Hepatocyte (in vitro differentiated cells): ENCODE measurements at regions not wholly inside any gene's neighbourhood (a gene's known extent, or its start where the extent isn't known, plus 50 kb on each side); places are given as distances from the start of the nearest gene placed in this dataset.
"Not testable (repeated sequence)": the region's sequence is repeated elsewhere in the genome, so short reads cannot be mapped to it uniquely, and the experiment has no call there.

ENCODE experiments used
- DNase-seq: peaks from one replicate; pipeline ENCODE4 v3.0.0-alpha.2; 2016; ENCODE audit warnings: low spot score
- H2AFZ ChIP-seq: fragments of 200-600 bp; sonication (generic); 2 replicates; pipeline ENCODE4 v1.6.0; 2016; ENCODE audit warnings: antibody characterized with exemption, mild to moderate bottlenecking
- H3K27ac ChIP-seq: fragments of 200-600 bp; sonication (generic); 2 replicates; pipeline ENCODE4 v1.5.1; 2016; ENCODE audit warnings: mild to moderate bottlenecking
- H3K27me3 ChIP-seq: fragments of 200-600 bp; sonication (generic); 2 replicates; pipeline ENCODE4 v1.6.1; 2016
- H3K36me3 ChIP-seq: fragments of 200-600 bp; sonication (generic); replicated peaks from 2 replicates; pipeline ENCODE4 v1.5.1; 2016; ENCODE audit warnings: low read depth; ENCODE audit not compliant: insufficient read depth
- H3K4me1 ChIP-seq: fragments of 200-600 bp; sonication (generic); 2 replicates; pipeline ENCODE4 v1.5.1; 2016; ENCODE audit warnings: mild to moderate bottlenecking, moderate library complexity; ENCODE audit not compliant: insufficient read depth
- H3K4me2 ChIP-seq: fragments of 200-600 bp; sonication (generic); 2 replicates; pipeline ENCODE4 v1.6.0; 2016
- H3K4me3 ChIP-seq: fragments of 200-600 bp; sonication (generic); 2 replicates; pipeline ENCODE4 v1.5.1; 2016; ENCODE audit warnings: mild to moderate bottlenecking
- H3K79me2 ChIP-seq: fragments of 200-600 bp; sonication (generic); 2 replicates; pipeline ENCODE4 v1.6.0; 2017; ENCODE audit warnings: mild to moderate bottlenecking
- H3K9me2 ChIP-seq: fragments of 200-600 bp; sonication (generic); replicated peaks from 2 replicates; pipeline ENCODE4 v1.6.0; 2017; ENCODE audit warnings: mild to moderate bottlenecking; ENCODE audit not compliant: insufficient read depth
- H3K9me3 ChIP-seq: fragments of 200-600 bp; sonication (generic); 2 replicates; pipeline ENCODE4 v1.5.1; 2016; ENCODE audit warnings: low read depth, mild to moderate bottlenecking
- H4K20me1 ChIP-seq: fragments of 200-600 bp; sonication (generic); 2 replicates; pipeline ENCODE4 v1.6.0; 2016; ENCODE audit warnings: mild to moderate bottlenecking; ENCODE audit not compliant: insufficient read depth, poor library complexity, severe bottlenecking
- WGBS: methylation state at CpG from one replicate; pipeline ENCODE4 v1.1.6; 2016; ENCODE audit warnings: low lambda C conversion rate; ENCODE audit errors: missing lambda C conversion rate; 5-methylcytosine and 5-hydroxymethylcytosine counted together

DNA sequence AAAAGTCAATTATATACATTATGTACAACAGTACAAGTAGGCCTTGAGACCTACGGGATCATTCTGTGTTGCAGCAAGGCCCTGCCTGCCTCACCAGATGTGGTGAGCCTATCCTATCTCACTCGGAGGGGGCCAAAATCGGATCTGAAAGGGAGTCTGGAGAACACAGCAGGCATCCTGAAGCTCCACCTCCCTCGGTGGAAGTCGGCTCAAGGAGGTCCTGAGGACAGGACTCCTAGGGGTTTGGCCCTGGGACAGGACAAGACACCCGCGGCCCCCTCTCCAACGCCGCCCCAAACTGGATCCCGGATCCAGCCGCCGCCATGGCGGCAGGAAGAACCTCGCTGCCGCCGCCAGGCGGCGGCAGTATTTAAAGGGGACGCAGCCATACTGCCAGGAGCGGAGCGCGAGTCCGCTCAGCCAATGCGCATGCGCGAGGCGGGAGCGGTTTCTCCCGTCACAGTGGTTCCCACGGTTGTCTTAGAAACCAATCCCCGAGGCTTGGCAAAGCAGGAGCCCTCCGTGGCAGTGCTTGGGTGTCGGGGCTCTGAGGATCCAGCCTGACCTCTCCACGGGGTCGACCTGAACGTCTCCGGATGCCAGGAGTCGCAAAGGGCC, 97.8 kb upstream of the FOXD4L5 start:
- H3K36me3 ChIP-seq, H3K79me2 ChIP-seq, H3K27me3 ChIP-seq, H3K4me3 ChIP-seq, H3K4me2 ChIP-seq, H3K27ac ChIP-seq, H3K9me2 ChIP-seq, H4K20me1 ChIP-seq, DNase-seq, H3K4me1 ChIP-seq, H3K9me3 ChIP-seq, H2AFZ ChIP-seq: not testable (repeated sequence)
- 89% methylated on average over 33 of the region's 38 CpGs for WGBS
